GM12892 (cell line): ENCODE measurements at regions not wholly inside any gene's neighbourhood (a gene's known extent, or its start where the extent isn't known, plus 50 kb on each side); places are given as distances from the start of the nearest gene placed in this dataset.

Experiments used
- DNase-seq: peaks from one replicate; pipeline ENCODE4 v3.0.0; 2011; ENCODE audit not compliant: insufficient read length
- FAIRE-seq: peaks from 2 replicates; lab custom pipeline; 2011; peaks lifted over from hg19 to GRCh38; lab: Jason Lieb, UNC
- POLR2A ChIP-seq: IDR thresholded peaks from 2 replicates; pipeline ENCODE4 v1.6.1; 2011; ENCODE audit warnings: low read depth, low read length, control low read depth
- POLR2AphosphoS5 ChIP-seq: IDR thresholded peaks from 2 replicates; pipeline ENCODE4 v1.6.1; 2011; ENCODE audit warnings: low read depth, low read length, control low read depth
- TAF1 ChIP-seq: IDR thresholded peaks from 2 replicates; pipeline ENCODE4 v1.6.1; 2011; ENCODE audit warnings: low read depth, mild to moderate bottlenecking, control low read depth, low read length, borderline replicate concordance

DNA sequence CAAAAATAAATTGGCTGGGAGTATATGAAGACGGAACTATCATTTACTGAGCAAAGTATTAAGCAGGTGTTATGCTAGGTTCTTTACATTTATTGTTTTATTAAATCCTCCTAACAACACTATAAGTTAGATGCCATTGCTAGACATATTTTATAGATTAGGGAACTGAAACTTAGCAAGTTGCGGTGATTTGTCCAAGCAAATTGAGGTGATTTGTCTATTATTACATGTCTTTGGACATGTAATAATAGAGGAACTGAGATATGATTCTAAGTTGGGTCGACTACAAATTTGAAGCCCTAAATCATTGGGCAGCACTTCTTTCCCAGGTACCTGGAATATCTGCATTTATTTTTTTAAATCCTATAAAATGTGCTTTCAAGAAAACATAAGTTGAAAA is 429.9 kb downstream of the GABRG2 start:
- TF ChIP-seq TAF1 (no peak), POLR2A (no peak), POLR2AphosphoS5 (no peak)
- DNase-seq, result no peak
- FAIRE-seq, result no peak

GRCh38 chr5:162502780-162503179 is 435.2 kb downstream of the GABRG2 start:
- DNase-seq (no peak), FAIRE-seq (no peak)
- TF ChIP-seq TAF1 (no peak), POLR2A (no peak), POLR2AphosphoS5 (no peak)

- TF ChIP-seq TAF1 (no peak), POLR2AphosphoS5 (no peak), POLR2A (no peak)
- FAIRE-seq (no peak), DNase-seq (no peak)
Observed at GRCh38 chr5:162503796-162504195, 436.2 kb downstream of the GABRG2 start.

- no peak for FAIRE-seq
Observed at GRCh38 chr5:162512935-162513565, 445.5 kb downstream of the GABRG2 start.

DNA sequence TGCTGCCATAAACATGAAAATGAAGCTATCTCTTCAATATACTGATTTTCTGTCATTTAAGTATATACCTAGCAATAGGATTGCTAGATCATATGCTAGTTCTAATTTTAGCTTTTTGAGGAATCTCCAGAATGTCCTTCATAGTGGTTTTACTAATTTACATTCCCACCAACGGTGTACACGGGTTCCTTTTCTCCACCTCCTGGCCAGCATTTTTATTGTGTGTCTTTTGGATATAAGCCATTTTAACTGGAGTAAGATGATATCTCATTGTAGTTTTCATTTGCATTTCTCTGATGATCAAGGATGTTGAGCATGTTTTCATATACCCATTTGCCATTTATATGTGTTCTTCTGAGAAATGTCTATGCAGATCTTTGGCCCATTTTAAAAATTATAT is 446.5 kb downstream of the GABRG2 start:
- FAIRE-seq, result no peak

More at GRCh38 chr5:162512935-162513565, 445.5 kb downstream of the GABRG2 start:
- no peak for TF ChIP-seq POLR2A
- TF ChIP-seq TAF1, result no peak
- TF ChIP-seq POLR2AphosphoS5, result no peak
- no peak for DNase-seq

GRCh38 chr5:162520878-162521277 is 453.3 kb downstream of the GABRG2 start:
- FAIRE-seq (no peak), DNase-seq (no peak)
- TF ChIP-seq TAF1, result no peak
- TF ChIP-seq POLR2A, result no peak
- TF ChIP-seq POLR2AphosphoS5, result no peak

More for the DNA sequence above, 446.5 kb downstream of the GABRG2 start:
- TF ChIP-seq POLR2A (no peak), POLR2AphosphoS5 (no peak), TAF1 (no peak)
- DNase-seq, result no peak

- DNase-seq (no peak), FAIRE-seq (no peak)
- no peak for TF ChIP-seq POLR2A
Observed at GRCh38 chr5:162529209-162529608, 461.6 kb downstream of the GABRG2 start.

DNA sequence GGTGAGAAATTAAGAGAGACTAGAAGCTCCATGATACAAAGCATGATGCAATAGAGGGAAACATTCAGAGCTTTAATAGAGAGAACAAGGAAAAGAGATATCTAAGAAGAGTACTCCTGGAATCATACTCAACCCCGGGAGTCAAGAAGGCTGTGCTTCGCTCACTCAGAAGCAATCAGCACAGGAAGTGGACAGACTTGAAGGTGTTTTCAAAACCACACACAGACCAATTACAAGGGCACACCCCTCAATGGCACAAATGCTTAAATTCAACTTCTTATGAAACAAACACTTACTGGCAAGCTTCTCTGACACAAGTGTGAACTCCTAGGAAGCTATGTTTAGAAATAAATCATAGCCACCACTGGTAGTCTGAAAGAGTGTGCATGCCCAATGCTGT is 462.3 kb downstream of the GABRG2 start:
- no peak for DNase-seq
- no peak for FAIRE-seq
- no peak for TF ChIP-seq TAF1
- no peak for TF ChIP-seq POLR2AphosphoS5
- no peak for TF ChIP-seq POLR2A

- FAIRE-seq (no peak), DNase-seq (no peak)
- TF ChIP-seq POLR2A (no peak), TAF1 (no peak), POLR2AphosphoS5 (no peak)
Observed at GRCh38 chr5:162543437-162543836, 475.9 kb downstream of the GABRG2 start.

DNA sequence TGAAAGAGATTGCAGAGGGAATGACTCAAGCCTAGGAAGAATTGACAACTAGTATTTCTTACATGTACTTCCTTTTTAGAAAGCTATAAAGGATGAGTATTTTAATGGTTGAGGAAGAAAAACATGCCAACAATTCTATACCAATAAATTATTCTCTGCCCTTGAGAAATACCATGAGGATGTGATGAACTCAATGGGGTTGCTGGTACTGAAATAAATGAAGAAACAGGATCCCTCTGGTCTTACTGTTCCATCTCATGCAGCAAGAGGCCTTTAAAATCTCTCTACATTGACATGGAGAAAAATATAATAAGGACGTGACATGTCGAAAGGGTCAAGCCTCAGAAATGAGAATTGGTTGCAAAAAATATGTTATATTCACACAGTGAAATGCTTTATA is 477.3 kb downstream of the GABRG2 start:
- DNase-seq (no peak), FAIRE-seq (no peak)
- TF ChIP-seq POLR2A, result no peak
- TF ChIP-seq POLR2AphosphoS5, result no peak
- no peak for TF ChIP-seq TAF1

GRCh38 chr5:162550236-162550635 is 482.7 kb downstream of the GABRG2 start:
- DNase-seq (no peak), FAIRE-seq (no peak)
- TF ChIP-seq POLR2A (no peak), POLR2AphosphoS5 (no peak), TAF1 (no peak)

- FAIRE-seq (no peak), DNase-seq (no peak)
- TF ChIP-seq TAF1, result no peak
- TF ChIP-seq POLR2A, result no peak
- no peak for TF ChIP-seq POLR2AphosphoS5
Observed at GRCh38 chr5:162558120-162558519, 490.5 kb downstream of the GABRG2 start.
